ENCODE measurements at regions not wholly inside any gene's neighbourhood (a gene's known extent, or its start where the extent isn't known, plus 50 kb on each side); places are given as distances from the start of the nearest gene placed in this dataset.

DNA sequence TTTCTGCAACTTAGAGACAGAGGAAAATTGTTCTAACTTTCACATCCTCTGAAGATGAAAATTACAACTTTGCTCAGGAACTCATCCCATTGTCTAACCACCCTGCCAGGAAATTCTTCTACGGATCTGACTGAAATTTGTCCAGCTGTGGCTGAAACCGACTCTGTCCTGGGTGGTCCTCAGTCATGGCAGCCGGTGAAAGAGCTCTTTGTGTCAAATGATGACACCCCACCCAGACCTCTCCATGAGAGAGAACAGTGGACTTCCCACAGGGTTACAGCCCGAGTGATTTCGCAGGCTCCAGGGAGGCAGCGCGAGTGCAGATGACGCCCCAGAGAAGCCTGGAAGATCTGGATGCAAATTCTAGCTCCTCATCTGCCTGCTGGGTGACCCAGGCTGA, 65.1 kb upstream of the TRIB2 start:
- H3K4me3 ChIP-seq: no peak overlapping the region
- intact Hi-C loops (cut with DNase I): no loop called here
- H3K27ac ChIP-seq: no peak overlapping the region
- H3K36me3 ChIP-seq (replicated peaks in 1 of 2): no peaks in the 10 kb centered on the region
- whole genome bisulfite sequencing, 4 donors: 49 to 83% (median 82%) methylated on average over 2 to 8 of the region's 8 CpGs
- TF ChIP-seq, protein P1, sequence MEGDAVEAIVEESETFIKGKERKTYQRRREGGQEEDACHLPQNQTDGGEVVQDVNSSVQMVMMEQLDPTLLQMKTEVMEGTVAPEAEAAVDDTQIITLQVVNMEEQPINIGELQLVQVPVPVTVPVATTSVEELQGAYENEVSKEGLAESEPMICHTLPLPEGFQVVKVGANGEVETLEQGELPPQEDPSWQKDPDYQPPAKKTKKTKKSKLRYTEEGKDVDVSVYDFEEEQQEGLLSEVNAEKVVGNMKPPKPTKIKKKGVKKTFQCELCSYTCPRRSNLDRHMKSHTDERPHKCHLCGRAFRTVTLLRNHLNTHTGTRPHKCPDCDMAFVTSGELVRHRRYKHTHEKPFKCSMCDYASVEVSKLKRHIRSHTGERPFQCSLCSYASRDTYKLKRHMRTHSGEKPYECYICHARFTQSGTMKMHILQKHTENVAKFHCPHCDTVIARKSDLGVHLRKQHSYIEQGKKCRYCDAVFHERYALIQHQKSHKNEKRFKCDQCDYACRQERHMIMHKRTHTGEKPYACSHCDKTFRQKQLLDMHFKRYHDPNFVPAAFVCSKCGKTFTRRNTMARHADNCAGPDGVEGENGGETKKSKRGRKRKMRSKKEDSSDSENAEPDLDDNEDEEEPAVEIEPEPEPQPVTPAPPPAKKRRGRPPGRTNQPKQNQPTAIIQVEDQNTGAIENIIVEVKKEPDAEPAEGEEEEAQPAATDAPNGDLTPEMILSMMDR (IDR thresholded peaks at IDR 0.05): no peak
- TF ChIP-seq POLR2A (IDR thresholded peaks at IDR 0.05): no peak
- no peaks in the 10 kb centered on the region for H3K27me3 ChIP-seq
- no peaks in the 10 kb centered on the region for H3K9me3 ChIP-seq (replicated peaks in 1 of 3)
- H3K4me1 ChIP-seq (replicated peaks in 1 of 2): peaks cover 4 to 8% of the 10 kb centered on the region in 2 donors
- no peak for DNase-seq

DNA sequence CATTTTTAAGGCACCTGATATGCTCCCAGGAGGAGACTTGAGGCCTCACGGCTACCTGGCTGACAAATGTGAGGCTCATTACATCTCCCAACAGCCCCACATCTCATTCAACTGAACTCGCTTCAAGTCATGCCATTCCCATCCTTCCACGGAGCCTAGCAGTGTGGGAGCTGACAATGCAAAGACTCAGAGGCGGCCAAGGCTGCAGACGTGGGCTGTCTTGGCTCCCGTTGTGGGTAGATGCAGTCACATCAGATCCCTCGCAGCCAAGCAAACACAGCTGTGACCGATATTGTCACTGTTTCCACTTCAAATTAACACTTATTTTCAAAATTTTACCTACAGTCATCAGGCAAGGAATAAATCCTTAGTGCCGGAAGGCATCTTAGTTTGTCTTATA, 64.0 kb upstream of the TRIB2 start:
- Histone ChIP-seq H3K36me3 (replicated peaks in 1 of 2) (no peaks in the 10 kb centered on the region), H3K4me1 (replicated peaks in 1 of 2) (peaks cover 4 to 8% of the 10 kb centered on the region in 2 donors), H3K27ac (no peak overlapping the region), H3K4me3 (no peak overlapping the region), H3K27me3 (no peaks in the 10 kb centered on the region), H3K9me3 (replicated peaks in 1 of 3) (no peaks in the 10 kb centered on the region)
- no peak for DNase-seq
- no peak for TF ChIP-seq POLR2A (IDR thresholded peaks at IDR 0.05)
- TF ChIP-seq, protein P1 (IDR thresholded peaks at IDR 0.05): no peak
- intact Hi-C loops (cut with DNase I): no loop called here
- WGBS, 4 donors: 93 to 99% (median 94%) methylated on average over 9 of the region's 9 CpGs

DNA sequence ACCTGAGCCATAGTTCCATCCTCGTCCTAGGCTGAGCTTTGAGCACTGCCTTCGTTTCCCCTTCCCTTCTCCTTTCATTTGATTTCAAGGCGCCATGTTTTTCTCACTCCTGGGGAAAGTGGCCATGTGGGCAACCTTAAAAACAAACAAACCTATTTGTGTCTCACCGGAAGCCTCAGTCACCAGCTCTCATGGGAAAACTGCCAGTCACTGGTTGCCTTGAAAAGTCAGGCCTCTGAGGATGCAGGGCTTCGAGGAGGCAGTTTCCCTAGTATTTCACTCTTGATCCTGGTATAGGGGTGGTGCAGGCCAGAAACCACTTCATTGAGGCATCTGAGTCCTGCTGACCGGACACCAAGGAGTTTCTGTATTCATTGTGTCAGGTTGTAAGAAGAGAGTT, 59.2 kb upstream of the TRIB2 start:
- intact Hi-C loops (cut with DNase I): no loop called here
- Histone ChIP-seq H3K36me3 (replicated peaks in 1 of 2) (no peaks in the 10 kb centered on the region), H3K9me3 (replicated peaks in 1 of 3) (no peaks in the 10 kb centered on the region), H3K27ac (peak overlapping the region in 2 of 5 donors; percentile 21 to 43), H3K27me3 (no peaks in the 10 kb centered on the region), H3K4me3 (no peak overlapping the region), H3K4me1 (replicated peaks in 1 of 2) (peaks cover 4 to 18% of the 10 kb centered on the region in 2 donors)
- peak in 4 of 7 donors; percentile 32 to 45 (median 36) for DNase-seq
- 67 to 78% (median 72%) methylated on average over 6 of the region's 6 CpGs for WGBS, 4 donors
- TF ChIP-seq, protein P1 (IDR thresholded peaks at IDR 0.05): no peak

DNA sequence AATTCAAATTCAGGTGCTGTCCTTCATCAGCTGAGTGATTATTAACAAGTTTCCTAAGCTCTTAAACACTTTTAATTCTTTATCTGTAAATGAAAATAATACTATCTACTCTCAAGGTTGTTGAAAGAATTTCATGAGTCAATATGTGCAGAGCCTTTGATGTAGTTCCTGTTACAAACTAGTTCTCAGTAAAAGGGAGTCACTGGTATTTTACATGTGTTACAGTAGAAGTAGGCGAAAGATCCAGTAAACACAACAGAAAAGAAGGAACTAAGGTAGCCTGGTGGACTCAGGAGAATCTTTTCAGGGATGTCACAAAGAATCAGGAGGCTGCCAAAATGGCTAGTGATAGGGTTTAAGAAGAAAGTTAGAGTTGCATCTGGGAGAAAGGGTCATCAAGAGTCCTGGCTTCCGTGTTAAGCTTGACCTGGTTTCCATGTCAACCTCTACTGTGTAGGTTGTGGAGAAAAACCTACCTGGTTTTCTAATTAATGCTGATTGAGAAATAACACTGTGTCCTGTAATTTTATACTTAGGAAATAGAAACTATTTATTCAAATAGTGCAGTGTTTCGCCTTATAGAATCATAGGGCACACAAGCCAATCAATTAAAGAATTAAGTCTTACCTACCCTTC, 58.3 kb upstream of the TRIB2 start:
- intact Hi-C loops (cut with DNase I): no loop called here
- no peak for DNase-seq
- Histone ChIP-seq H3K4me1 (replicated peaks in 1 of 2) (peaks cover 5 to 25% of the 10 kb centered on the region in 2 donors), H3K4me3 (no peak overlapping the region), H3K36me3 (replicated peaks in 1 of 2) (no peaks in the 10 kb centered on the region), H3K9me3 (replicated peaks in 1 of 3) (no peaks in the 10 kb centered on the region), H3K27me3 (no peaks in the 10 kb centered on the region), H3K27ac (peak overlapping the region in 2 of 5 donors; percentile 43 to 50)
- 70 to 81% (median 79%) methylated on average over 3 of the region's 3 CpGs for WGBS, 4 donors
- TF ChIP-seq, protein P1 (IDR thresholded peaks at IDR 0.05): no peak
- TF ChIP-seq POLR2A (IDR thresholded peaks at IDR 0.05): no peak
